ENCODE measurements at regions not wholly inside any gene's neighbourhood (a gene's known extent, or its start where the extent isn't known, plus 50 kb on each side); places are given as distances from the start of the nearest gene placed in this dataset.
A peak's percentile ranks its signal among the peaks of the same experiment; 100 is the strongest.

DNA sequence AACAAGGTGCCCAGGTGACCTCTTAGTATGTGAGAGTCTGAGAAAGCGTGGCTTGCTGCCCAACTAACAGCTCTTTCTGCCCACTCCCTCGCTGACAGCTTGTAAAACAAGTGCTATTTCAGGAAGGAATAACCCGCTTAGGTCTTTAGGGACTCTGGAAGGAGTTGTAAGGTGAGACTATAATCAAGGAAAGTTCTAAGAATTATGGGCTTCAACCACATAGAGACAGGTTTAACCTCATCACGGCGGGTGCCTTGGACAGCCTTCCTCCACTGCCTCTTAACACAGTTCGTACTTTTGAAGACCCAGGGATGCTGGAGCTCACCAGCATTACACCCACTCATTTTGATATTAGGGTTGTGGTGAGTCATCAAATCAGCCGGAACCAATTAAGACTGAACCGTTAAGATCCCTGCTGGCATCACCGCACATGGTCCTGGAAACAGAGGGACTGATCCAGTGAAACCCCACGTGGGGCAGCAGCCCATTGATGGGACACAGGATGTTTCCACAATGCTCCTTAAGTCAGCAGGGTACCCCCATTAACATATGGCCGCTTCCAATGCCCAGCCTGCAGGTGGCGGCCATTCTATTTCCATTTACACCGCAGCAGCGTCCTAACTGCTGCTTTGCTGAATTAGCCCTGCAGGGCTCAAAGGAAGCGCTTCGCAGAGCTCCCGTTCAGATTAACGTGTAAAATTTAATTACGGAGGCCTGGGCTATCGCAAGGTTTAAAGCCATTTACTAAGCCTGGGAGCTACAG is 176.6 kb upstream of the SDK2 start:
- DNase-seq: no peak

DNA sequence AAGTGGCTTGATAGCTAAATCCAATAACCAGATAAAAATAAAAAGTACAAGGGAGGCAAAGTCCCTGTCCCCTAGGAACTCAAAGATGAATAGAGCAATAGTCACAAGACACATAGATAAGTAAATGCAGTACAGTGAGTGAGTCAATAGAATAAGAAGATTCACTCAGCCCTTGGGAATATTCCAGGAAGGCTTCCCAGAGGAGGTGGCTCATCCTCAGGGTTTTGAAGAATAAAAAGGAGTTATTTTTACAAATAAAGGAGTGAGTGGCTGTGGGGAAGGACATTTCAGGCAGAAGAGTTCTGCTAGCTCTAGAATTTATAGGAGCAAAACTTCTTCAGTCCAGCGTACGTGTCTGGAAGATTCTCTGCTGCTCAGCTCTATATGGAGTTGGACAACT is 177.4 kb upstream of the SDK2 start:
- DNase-seq: no peak

DNA sequence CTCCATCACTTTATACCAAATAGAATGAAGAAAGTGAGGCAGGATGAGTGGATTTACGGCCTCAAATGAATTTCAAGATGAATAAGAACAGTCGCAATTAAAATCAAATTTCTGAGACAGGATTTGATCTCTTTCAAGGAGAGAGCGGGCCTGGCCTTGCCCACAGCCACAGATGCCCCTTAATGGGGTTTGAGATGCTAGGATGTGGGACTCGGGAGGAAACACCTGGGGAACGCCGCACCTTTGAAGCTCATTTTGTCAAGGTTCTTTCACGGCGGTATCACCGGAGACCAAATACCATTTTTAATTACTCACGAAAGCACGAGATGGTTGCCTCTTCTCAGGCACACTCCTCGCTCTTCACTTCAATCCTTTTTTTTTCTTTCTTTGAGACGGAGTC is 178.1 kb upstream of the SDK2 start:
- no peak for DNase-seq

DNA sequence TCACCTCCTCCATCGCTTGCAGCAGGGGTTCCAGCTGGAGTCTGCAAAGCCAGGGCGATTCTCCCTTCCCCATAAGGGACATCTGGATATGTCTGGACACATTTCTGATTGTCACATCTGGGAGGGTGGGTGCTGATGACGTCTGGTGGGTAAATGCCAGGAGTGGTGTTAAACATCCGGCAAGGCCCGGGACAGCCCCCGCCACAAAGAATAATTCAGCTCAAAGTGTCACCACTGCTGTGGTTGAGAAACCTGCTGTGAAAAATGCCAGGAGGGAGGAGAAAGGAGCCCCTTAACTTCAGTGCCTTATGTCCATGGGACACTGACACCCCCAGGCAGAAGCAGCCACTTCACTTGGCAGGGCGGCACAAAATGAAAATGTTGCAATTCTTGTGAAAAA is 179.4 kb upstream of the SDK2 start:
- DNase-seq: no peak

DNA sequence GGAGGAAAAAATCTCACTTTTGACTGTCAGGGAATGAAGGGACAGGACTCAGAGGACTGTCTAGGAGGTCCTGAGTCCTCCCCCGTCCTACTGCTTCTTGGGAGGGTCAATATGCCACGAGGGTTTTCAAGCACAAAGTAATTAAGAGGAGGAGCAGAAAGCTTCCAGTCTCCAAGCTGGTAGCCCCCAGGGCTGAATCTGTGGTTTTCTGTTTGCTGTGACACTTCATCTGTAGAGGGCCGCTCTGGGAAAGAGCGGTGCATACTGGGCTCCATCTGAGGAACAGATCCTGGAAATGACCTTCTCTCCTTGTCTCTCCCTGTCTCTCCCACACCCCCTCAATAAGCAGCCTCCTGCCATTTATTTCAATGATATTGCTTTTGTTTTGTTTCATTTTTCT is 180.1 kb upstream of the SDK2 start:
- no peak for DNase-seq

DNA sequence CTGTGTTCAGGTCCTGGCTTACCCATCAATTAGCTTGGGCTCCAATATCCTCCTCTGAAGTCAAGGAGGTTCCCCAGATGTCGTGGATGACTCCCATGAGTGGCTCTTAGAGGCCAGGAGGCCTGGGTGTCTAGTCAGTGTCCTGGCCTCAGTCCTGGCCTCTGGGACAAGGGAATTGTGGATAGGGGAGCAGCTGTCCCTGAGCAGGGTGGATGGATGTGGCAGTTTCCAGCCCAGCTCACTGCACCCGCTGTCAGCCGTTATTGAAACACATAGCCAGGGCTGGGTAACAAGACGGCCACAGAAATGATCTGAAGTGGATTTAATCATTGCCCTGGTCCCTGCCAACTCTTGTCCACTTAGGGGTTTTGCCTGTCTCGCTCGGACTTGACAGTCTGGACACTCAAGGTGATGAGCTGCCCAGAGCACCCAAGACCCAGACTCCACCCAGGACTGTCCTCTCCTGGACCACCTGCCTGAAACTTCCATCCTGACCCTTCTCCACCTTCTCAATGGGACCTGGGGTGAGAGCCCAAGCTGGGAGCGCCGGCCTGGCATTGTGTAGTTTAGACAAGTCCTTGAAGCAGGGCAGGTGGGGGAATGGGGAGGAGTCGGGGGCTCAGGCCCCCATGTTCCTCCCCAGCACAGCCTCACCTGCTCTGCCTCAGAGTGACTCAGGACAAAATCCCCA is 182.1 kb upstream of the SDK2 start:
- no peak for DNase-seq

DNA sequence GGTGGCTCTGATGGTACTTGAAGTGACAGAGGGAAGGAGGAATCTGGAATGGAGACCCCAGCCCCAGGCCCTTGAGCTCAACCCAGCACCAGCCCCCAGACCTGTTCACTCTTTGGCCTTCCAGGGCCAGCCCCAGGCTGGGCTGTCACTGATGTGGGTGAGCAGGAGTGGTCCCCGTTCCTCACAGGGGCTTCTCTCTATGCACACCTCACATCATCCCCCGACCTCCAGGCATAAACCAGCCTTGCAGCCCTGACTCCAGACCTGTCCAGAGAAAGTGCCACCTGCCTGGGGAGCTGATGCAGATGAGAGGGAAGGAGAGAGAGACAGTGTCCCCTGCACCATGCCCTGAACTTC is 182.6 kb upstream of the SDK2 start:
- DNase-seq: no peak

DNA sequence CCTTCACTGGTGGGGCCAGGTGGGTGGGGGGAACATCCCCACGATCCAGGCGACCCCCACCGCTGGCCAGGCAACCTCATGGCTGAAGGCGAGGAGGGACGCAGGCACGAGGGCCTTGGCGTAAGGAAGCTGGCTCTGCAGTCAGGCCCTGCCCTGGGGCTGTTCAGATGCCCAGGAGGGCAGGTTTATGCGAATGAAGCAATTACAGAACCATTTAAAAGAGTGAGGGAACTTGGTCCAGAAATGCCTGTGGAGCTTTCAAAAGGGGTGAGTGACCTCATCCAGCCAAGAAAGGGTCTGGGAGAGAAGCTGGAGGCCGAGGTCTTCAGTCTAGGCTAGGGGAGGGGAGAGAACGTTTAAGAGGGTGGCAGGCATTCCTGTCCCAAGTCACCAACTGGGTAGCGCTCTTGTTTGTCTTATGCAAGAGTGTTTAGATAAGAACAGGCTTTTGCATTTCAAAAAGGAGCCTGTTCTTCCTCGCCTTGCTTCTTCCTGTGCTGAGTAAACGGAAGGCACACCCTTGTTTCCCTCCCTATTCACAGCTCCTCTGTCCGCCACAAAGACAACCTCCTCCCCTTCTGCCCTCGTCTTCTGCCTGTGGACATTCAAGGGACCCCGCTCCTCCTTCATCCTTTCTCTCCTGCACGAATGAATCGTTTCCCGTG is 183.5 kb upstream of the SDK2 start:
- peak in 1 of 2 donors; percentile 7 for DNase-seq

DNA sequence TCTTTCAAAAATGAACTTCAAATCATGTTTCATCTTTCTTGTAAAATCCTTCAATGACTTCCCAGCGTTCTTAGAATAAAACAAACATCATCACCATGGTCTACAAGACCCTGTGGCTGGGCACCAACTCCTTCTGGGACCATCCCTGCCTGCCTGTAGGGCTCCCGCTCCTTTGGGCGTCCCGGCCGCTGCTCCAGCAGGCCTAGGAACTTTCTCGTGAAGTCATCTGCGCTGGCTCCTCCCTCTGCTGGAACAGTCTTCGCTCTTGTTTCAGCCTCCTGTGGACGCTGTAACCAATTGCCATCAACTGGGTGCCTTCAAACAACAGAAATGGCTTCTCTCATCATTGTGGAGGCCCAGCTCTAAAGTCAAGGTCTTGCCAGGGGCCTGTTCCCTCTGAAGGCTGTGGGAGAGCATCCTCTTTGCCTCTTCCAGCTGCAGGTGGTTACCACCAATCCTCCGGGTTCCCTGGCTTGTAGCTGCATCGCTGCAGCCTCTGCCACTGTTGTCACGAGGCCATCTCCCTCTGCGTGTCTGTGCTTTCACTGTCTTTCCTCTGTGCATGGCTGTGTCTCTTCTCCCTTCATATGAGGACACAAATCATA is 185.5 kb upstream of the SDK2 start:
- no peak for DNase-seq

DNA sequence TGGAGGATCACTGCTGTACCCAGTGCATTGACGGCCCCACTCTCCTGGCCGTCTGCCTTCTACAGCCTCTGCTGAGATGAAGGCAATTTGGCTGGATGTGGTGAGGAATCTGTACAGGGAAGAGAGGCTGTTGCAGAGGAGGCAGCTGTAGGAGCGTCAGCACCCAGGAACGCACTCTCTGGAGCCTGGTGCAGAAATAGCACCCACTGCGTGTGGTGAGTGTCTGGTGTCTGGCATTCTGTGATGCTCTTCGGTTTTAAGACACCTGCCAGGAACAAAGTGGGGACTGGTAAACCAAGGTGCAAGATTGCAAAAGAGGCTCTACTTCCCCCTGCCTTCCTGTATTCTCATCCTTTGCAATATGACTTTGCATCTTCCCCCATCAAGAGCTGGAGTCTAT is 187.5 kb upstream of the SDK2 start:
- no peak for DNase-seq

DNA sequence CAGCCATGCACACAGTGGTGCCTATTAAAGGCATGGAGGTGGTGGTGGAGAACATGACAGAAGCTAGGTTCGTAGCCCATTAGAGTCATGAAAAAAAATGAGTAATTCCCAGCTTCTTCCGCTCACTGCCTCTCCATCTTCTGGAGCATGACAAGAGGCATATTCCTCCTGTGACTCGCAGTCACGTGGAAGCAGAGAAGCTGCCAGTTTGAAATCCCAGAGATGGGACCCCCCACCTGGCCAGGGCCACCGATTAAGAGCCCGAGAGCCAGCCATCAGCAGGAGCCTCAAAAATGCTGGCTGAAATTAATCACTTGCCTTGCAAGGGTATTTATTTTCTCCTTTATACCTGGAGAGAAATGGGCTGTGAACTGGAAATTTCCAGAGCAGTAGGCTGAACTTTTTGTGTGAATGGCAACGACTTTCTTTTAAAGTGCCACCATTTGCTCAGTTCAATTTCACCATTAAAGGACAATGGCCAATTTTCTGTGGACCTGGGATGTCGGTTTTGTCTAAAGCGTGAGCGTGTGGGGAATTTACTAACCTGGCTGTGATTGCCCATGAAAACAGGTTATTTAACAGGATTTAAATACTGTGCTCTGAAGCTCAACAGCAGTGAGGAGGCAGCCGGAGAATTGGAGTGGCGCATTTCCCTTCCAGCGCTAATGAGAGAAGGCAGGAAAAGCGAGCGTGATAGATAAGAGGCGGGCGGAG is 189.7 kb upstream of the SDK2 start:
- no peak for DNase-seq

DNA sequence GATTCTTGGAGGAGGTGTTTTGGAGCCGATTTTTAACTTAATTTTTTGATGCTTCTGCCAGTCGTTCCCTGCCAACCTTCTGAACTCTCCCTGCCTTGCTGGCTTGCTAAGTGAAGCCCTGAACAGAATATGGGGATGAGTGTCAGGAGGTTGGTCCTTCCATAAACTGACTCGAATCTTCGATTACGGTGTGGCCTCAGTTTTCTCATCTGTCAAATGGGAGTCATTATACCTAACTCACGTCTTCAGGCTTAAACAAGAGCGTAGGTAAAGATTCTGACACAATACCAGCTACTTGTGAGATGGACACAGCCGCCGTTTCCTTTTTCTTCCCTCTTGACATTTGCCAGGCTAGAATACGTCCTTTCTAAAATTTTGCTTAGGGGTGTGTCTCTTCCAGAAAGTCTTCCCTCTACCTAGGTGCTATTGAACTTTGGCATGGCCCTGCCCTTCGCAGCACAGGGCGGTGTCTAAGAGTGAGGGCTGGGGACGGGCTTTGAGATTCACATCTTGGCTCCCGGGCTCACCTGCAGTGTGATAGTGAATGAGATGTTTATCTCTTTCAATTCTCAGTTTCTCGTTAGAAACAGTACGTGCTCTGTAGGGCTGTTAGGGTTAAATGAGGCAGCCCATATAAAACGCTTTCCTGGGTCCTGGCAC is 190.6 kb upstream of the SDK2 start:
- no peak for DNase-seq

DNA sequence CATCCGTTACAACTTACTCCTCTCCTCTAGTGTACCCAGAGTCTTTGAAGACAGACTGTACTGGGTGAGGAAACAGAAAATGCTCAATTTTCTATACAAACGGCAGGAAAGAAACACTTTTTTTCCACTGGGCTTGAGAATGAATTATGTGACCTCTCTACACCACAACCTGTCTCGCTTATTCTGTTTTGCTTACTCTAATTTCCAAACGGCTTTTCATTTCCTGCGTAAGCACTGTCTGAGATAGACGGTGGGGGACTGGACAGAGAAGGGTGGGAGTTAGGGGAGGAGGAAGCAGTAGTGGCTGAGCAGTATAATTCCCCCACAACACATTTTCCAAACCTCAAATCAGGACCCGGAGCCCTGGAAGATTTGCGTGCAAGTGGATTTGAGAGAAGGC is 191.4 kb upstream of the SDK2 start:
- no peak for DNase-seq

DNA sequence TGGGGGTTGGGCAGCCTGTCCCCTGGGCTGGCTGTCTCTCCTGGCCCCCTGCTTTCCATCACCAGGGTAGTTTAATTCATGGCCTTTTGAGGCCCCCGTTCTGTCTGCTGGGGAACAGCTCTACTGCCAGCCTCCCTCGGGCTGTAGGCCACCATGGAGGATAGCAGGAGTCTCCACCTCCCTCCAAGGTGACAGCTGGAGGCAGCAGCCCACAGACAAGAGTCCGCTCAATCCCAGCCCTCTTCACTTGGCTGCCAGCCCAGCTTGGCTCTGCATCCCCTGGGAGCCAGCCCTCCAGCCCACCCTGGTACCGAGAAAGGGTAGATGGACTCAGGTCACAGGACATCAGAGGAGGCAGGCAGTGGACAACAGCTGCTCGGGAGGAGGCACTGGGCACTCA is 194.6 kb upstream of the SDK2 start:
- no peak for DNase-seq

DNA sequence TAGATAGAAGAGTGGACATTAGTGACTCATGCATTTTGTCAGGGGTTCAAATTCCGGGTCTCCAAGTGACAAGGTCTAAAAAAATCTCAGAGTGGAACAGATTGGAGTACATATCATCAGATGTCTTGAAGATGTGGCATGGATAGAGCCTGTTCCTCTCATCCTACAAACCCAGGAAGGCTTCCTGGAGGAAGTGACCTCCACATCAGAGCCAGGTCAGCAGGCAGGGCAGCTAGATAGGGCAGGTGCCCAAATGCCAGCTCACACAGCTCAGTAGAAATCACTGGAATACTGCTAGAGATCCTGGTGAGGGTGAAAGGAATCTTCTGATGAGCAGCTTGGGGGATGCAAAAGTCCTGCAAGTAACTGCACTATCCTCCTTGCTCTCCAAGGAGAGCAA is 196.6 kb upstream of the SDK2 start:
- DNase-seq: no peak

DNA sequence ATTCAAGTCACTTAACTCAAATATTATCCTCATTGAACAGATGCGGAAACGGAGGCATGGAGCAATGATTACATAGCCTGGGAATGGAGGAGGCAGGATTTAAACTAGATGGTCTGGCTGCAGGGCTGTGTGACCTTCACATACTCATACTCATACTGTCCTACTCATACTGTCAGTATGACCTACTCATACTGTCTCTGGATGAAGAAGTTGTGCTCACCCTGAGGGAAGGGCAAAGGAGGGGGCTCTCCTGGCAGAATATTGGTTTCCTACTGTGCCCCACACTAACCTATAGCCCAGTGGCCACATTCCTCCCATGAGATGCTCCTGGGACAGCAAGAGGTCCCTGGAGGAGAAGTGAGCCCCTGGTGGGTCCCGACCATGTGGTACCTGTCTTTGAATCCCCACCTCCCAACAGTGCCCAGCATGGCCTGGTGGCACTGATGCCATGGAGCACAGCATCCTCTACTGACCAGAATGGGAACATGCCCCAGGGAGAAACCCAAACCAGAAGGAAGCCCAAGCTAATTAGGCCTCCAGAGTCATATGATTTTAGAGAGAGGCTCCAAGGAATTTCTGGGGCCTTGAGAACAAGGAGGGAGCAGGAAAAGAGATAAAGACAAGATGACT is 197.3 kb upstream of the SDK2 start:
- peak in 1 of 2 donors; percentile 8 for DNase-seq

DNA sequence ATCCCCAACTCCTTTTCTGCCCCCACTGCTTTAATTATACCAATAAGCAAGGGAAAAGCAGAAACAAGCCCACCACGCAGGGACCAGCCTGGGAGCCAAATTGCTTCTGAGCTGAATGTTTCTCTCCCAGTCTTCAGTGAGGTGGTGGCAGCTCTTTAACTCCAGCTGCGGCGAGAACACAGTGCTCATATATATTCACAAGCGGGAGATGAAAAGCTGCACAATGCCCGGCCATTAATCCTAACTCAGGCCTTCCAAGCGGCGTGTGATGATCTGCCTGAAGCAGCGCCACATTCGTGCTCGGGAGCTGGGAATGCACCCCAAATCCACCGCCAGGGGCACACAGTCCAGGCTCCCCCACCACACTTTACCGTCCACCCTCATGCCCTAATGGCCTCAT is 203.7 kb upstream of the SDK2 start:
- DNase-seq: no peak

DNA sequence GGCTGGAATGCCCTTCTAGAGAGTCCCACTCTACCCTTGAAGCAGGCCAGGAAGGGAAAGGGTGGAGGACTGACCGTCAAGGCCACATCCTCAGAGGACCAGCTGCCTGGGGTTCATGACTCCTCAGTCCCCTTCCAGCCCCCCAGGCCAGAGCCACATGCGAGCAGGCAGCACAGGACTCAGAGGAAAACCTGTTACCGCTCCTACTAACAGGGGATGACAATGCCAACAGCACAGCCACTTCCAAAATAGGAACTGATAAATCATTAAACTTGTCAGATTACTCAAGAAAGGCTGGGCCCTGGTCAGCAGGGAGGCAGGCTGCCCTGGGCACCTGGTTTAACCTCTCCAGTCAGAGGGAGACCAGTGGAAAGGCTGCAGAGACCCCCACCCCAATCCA is 206.2 kb upstream of the SDK2 start:
- no peak for DNase-seq

DNA sequence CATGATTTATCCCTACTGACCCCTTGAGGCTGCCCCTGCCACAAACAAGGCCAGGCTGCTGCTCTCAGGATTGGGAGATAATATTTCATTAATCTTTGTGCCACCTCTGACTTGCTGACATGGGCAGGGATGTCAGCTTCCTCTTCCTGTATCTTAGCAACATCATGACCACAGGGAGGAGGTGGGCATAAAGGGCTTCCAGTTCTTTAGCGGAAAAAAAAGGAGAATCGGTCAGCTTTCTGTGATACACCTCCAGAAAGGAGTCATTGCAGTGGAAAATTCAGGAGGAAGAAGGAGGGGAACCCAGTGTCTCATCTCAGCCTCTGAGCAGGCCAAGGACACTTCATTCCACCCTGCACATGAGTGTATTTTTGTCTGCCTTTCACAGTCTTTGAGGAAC is 206.8 kb upstream of the SDK2 start:
- no peak for DNase-seq

DNA sequence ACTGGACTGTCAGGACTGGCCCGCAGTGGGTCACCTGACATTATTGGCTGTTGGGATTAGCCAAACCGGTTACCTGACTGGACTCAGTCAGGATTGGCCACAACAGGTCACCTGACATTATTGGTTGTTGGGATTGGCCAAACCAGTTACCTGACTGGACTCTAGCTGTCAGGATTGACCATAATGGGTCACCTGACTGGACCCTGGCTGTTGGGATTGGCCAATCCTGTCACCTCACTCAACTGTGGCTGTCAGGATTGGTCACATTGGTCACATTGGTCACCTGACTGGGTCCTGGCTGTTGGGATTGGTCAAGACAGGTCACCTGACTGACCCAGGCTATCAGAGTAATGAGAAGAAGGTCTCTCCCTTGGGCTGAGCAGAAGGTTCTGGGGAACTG is 207.7 kb upstream of the SDK2 start:
- DNase-seq: no peak

DNA sequence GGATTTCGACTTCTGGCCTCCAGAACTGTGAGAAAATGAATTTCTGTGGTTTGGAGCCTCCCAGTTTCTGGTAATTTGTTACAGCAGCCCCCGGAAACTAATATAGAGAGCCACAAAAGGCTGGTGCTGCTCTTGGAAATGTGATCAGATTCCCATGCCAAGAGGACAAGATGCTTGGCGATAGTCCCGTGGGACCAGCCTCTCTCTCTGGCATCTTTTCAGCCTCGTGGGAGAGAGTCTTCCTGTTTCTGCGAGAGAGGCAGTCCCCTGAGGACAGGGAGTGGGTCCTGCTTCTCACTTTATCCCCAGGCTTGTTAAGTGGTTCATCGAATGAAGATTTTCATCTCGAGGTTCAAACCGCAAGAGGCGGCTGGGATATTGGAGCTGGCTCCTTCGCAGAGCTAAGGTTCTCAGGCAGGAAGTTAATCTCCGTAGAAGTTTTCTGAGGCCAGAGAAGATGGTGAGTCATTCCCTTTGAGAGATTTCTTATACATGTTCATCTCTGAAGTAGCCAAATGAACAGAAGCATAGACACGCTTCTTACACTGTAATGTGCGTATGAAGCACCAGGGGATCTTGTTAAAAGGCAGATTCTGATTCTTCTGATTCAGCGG is 211.6 kb upstream of the SDK2 start:
- DNase-seq: no peak

DNA sequence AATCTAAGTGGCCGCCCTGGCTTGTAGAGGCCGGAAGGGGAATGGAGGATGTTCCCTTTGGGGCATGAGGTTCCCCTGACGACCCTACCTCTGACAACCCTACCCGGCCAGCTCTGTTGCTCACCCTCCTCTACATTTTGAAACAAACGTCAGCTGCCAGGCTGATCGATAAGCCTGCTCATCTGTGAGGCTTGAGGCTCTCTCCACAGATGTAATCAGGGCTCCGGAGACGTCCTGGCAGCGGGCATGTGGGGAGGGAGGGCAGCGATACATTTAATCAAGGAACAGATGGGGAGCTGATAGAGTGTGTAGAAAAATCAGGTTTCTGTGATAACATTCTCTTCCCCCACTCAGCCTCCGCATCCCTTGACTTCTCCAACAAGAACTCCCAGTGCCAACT is 212.3 kb upstream of the SDK2 start:
- no peak for DNase-seq
